Bronchial epithelial cell (primary cell): ENCODE measurements at regions not wholly inside any gene's neighbourhood (a gene's known extent, or its start where the extent isn't known, plus 50 kb on each side); places are given as distances from the start of the nearest gene placed in this dataset.

Source experiments
- DNase-seq: peaks from one replicate; pipeline ENCODE4 v3.0.0-alpha.2; 2010; ENCODE audit warnings: low read depth
- FAIRE-seq: peaks from 2 replicates; lab custom pipeline; 2011; peaks lifted over from hg19 to GRCh38; lab: Jason Lieb, UNC
- H3K27me3 ChIP-seq: 2 replicates; pipeline ENCODE4 v1.5.1; 2011; ENCODE audit warnings: low read length; ENCODE audit not compliant: control insufficient read depth, insufficient read depth
- H3K36me3 ChIP-seq: 2 replicates; pipeline ENCODE4 v1.5.1; 2011; ENCODE audit warnings: low read length; ENCODE audit not compliant: control insufficient read depth, insufficient read depth
- H3K4me3 ChIP-seq: 2 replicates; pipeline ENCODE4 v1.5.1; 2011; ENCODE audit warnings: mild to moderate bottlenecking, low read depth, low read length, control low read depth
- CTCF ChIP-seq: IDR thresholded peaks from 2 replicates; pipeline ENCODE4 v1.5.1; 2011; ENCODE audit warnings: mild to moderate bottlenecking, moderate library complexity, low read length, control low read depth, inconsistent platforms; ENCODE audit not compliant: insufficient read depth, severe bottlenecking

- DNase-seq (no peak), FAIRE-seq (no peak)
- no peaks in the 10 kb centered on the region for H3K36me3 ChIP-seq
- H3K4me3 ChIP-seq, result no peak overlapping the region
- no peaks in the 10 kb centered on the region for H3K27me3 ChIP-seq
- no peak for TF ChIP-seq CTCF
These were observed 49.9 kb upstream of the ADAD1 start for GRCh38 chr4:122328893-122329292.
